ENCODE measurements at regions not wholly inside any gene's neighbourhood (a gene's known extent, or its start where the extent isn't known, plus 50 kb on each side); places are given as distances from the start of the nearest gene placed in this dataset.
A peak's percentile ranks its signal among the peaks of the same experiment; 100 is the strongest.

- DNase-seq, result peak; percentile 41
Observed at GRCh38 chr13:26929971-26930730, 169.6 kb upstream of the GPR12 start.

GRCh38 chr13:26927511-26927910 is 166.9 kb upstream of the GPR12 start:
- no peak for DNase-seq

GRCh38 chr13:26926371-26926770 is 165.8 kb upstream of the GPR12 start:
- no peak for DNase-seq

- no peak for DNase-seq
Observed at GRCh38 chr13:26923824-26924605, 163.4 kb upstream of the GPR12 start.

- DNase-seq, result no peak
Observed at GRCh38 chr13:26921918-26922317, 161.3 kb upstream of the GPR12 start.

GRCh38 chr13:26920614-26921355 is 160.2 kb upstream of the GPR12 start:
- DNase-seq, result no peak

- DNase-seq, result no peak
Observed at GRCh38 chr13:26919732-26920131, 159.1 kb upstream of the GPR12 start.

- no peak for DNase-seq
Observed at GRCh38 chr13:26919311-26919710, 158.7 kb upstream of the GPR12 start.

GRCh38 chr13:26914624-26915023 is 154.0 kb upstream of the GPR12 start:
- DNase-seq, result no peak

- no peak for DNase-seq
Observed at GRCh38 chr13:26914148-26914547, 153.6 kb upstream of the GPR12 start.

- DNase-seq, result no peak
Observed at GRCh38 chr13:26910754-26911465, 150.3 kb upstream of the GPR12 start.

GRCh38 chr13:26909477-26909876 is 148.9 kb upstream of the GPR12 start:
- no peak for DNase-seq

GRCh38 chr13:26908126-26908525 is 147.5 kb upstream of the GPR12 start:
- DNase-seq, result no peak

- no peak for DNase-seq
Observed at GRCh38 chr13:26899202-26899601, 138.6 kb upstream of the GPR12 start.

GRCh38 chr13:26897706-26898550 is 137.3 kb upstream of the GPR12 start:
- DNase-seq, result no peak

GRCh38 chr13:26896986-26897668 is 136.5 kb upstream of the GPR12 start:
- DNase-seq, result no peak

- no peak for DNase-seq
Observed at GRCh38 chr13:26895808-26896466, 135.4 kb upstream of the GPR12 start.

- no peak for DNase-seq
Observed at GRCh38 chr13:26895081-26895807, 134.7 kb upstream of the GPR12 start.

- DNase-seq, result no peak
Observed at GRCh38 chr13:26888632-26889031, 128.0 kb upstream of the GPR12 start.

- no peak for DNase-seq
Observed at GRCh38 chr13:26887594-26887993, 127.0 kb upstream of the GPR12 start.
